Posterior vena cava (tissue), 2 donors: ENCODE measurements at regions not wholly inside any gene's neighbourhood (a gene's known extent, or its start where the extent isn't known, plus 50 kb on each side); places are given as distances from the start of the nearest gene placed in this dataset.
"Not testable (repeated sequence)": the region's sequence is repeated elsewhere in the genome, so short reads cannot be mapped to it uniquely, and the experiment has no call there.

Experiments
- DNase-seq: peaks from one replicate; pipeline ENCODE4 v3.0.0-alpha.2; 2020; ENCODE audit warnings: low spot score
- intact Hi-C, 2 donors: fragments of 100-400 bp; cut with DNase I; formaldehyde crosslinking; loops; one replicate each; pipeline versions ENCODE4 v1.14.1 to v1.14.2; 2022 to 2023
- donor health status: DM: yes; HTN: yes; CAD: no.
- donor health status: DM: yes; HTN: yes; CAD: no.

GRCh38 chr17:26881195-26881594, 412.7 kb upstream of the WSB1 start:
- DNase-seq, intact Hi-C loops: not testable (repeated sequence)

GRCh38 chr17:26882097-26882761, 411.7 kb upstream of the WSB1 start:
- intact Hi-C loops, DNase-seq: not testable (repeated sequence)

- intact Hi-C loops, DNase-seq: not testable (repeated sequence)
Measured at GRCh38 chr17:26883878-26884740, 409.8 kb upstream of the WSB1 start.

GRCh38 chr17:26884741-26885059, 409.2 kb upstream of the WSB1 start:
- intact Hi-C loops: not testable (repeated sequence)

GRCh38 chr17:26885244-26885970, 408.5 kb upstream of the WSB1 start:
- DNase-seq: peak; percentile 34
- intact Hi-C loops: not testable (repeated sequence)

More at GRCh38 chr17:26884741-26885059, 409.2 kb upstream of the WSB1 start:
- not testable (repeated sequence) for DNase-seq
